Endothelial cell (in vitro differentiated cells): ENCODE measurements at regions not wholly inside any gene's neighbourhood (a gene's known extent, or its start where the extent isn't known, plus 50 kb on each side); places are given as distances from the start of the nearest gene placed in this dataset.

ENCODE experiments used
- DNase-seq: peaks from one replicate; pipeline ENCODE4 v3.0.0; 2021; ENCODE audit warnings: low spot score
- H3K27ac Mint-ChIP-seq: one replicate; pipeline ENCODE4 v1.8.0; 2021; ENCODE audit warnings: mixed read lengths, inconsistent platforms; ENCODE audit not compliant: unreplicated experiment
- H3K27me3 Mint-ChIP-seq: one replicate; pipeline ENCODE4 v1.8.0; 2021; ENCODE audit warnings: mild to moderate bottlenecking, moderate library complexity, mixed read lengths, inconsistent platforms; ENCODE audit not compliant: unreplicated experiment
- H3K36me3 Mint-ChIP-seq: one replicate; pipeline ENCODE4 v1.8.0; 2021; ENCODE audit warnings: mild to moderate bottlenecking, low read depth, mixed read lengths, inconsistent platforms; ENCODE audit not compliant: unreplicated experiment
- H3K4me1 Mint-ChIP-seq: one replicate; pipeline ENCODE4 v1.8.0; 2021; ENCODE audit warnings: mild to moderate bottlenecking, mixed read lengths, inconsistent platforms; ENCODE audit not compliant: unreplicated experiment
- H3K4me3 Mint-ChIP-seq: one replicate; pipeline ENCODE4 v1.8.0; 2021; ENCODE audit warnings: mild to moderate bottlenecking, mixed read lengths, inconsistent platforms; ENCODE audit not compliant: unreplicated experiment
- H3K9me3 Mint-ChIP-seq: one replicate; pipeline ENCODE4 v1.8.0; 2021; ENCODE audit warnings: mixed read lengths, inconsistent platforms; ENCODE audit not compliant: unreplicated experiment
- CTCF ChIP-seq: fragments of 200-600 bp; sonication (generic); IDR thresholded peaks from one replicate; pipeline ENCODE4 v1.5.0; 2021; ENCODE audit warnings: antibody characterized with exemption; ENCODE audit not compliant: unreplicated experiment

- no peak for DNase-seq
- no peaks in the 10 kb centered on the region for H3K9me3 Mint-ChIP-seq
Observed at GRCh38 chr7:18357691-18358090, 137.9 kb upstream of the HDAC9 start.

GRCh38 chr7:18361756-18362155, 133.8 kb upstream of the HDAC9 start:
- no peak for DNase-seq
- no peaks in the 10 kb centered on the region for H3K4me1 Mint-ChIP-seq
- H3K4me3 Mint-ChIP-seq: no peak overlapping the region
- no peak for TF ChIP-seq CTCF
- no peaks in the 10 kb centered on the region for H3K36me3 Mint-ChIP-seq
- H3K9me3 Mint-ChIP-seq: no peaks in the 10 kb centered on the region
- no peaks in the 10 kb centered on the region for H3K27me3 Mint-ChIP-seq
- H3K27ac Mint-ChIP-seq: no peak overlapping the region

More at GRCh38 chr7:18357691-18358090, 137.9 kb upstream of the HDAC9 start:
- Mint-ChIP-seq H3K36me3 (no peaks in the 10 kb centered on the region), H3K4me3 (no peak overlapping the region), H3K27me3 (peaks cover 2% of the 10 kb centered on the region), H3K27ac (no peak overlapping the region), H3K4me1 (peaks cover 11% of the 10 kb centered on the region)
- TF ChIP-seq CTCF: peak; percentile 52

DNA sequence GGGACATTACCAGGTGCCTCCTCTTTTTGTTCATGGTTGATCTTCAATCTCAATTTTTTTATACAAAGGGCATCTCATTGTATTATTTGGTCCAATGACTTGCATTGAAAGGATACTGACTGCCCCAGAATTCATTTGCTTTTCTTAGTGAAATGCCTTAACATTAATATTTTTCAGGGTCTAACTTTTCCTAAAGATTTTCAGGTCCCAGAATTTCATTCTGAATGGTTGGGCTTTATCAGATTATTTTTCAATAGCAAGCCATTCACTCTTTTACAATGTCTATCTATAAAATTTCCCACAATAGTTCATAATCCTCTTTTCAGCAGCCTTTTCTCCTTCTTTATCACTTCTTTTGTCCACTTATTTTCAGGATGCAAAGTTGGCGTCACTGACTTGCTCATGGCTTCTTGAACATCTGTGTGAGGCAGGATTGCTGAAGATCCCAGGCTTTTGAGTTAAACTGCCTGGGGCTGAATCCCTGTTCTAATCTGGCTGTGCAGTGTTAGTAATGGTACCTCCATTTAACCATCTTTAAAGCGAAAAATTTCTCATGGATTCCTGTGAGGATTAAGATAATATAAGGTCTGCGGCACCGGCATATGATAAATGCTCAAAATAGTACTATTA, 131.7 kb upstream of the HDAC9 start:
- no peak for DNase-seq
- Mint-ChIP-seq H3K27me3 (no peaks in the 10 kb centered on the region), H3K27ac (no peak overlapping the region), H3K4me3 (no peak overlapping the region), H3K36me3 (no peaks in the 10 kb centered on the region), H3K4me1 (no peaks in the 10 kb centered on the region), H3K9me3 (no peaks in the 10 kb centered on the region)
- TF ChIP-seq CTCF: no peak

GRCh38 chr7:18364396-18364795, 131.2 kb upstream of the HDAC9 start:
- H3K9me3 Mint-ChIP-seq: no peaks in the 10 kb centered on the region
- no peaks in the 10 kb centered on the region for H3K27me3 Mint-ChIP-seq
- no peaks in the 10 kb centered on the region for H3K4me1 Mint-ChIP-seq
- DNase-seq: no peak
- H3K27ac Mint-ChIP-seq: no peak overlapping the region
- TF ChIP-seq CTCF: no peak
- no peak overlapping the region for H3K4me3 Mint-ChIP-seq
- H3K36me3 Mint-ChIP-seq: no peaks in the 10 kb centered on the region

DNA sequence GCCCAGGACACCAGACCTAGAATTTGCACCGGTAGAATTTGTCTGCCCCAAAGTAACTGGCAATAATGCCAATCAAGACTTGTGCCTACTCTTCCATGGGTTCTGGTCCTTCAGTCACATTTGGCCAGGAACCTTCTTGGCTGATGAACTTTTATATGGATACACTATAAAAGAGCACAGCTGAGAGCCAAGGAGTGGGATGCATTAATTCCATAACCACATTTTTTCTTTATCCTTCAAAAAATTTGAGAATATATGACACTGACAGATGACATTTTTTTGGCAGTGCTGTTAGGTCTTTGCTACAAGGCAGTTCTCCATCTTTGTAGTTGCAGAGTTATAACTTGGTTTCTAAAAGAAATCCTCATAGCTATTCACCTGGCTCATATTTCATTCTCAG, 129.2 kb upstream of the HDAC9 start:
- TF ChIP-seq CTCF: no peak
- Mint-ChIP-seq H3K27me3 (no peaks in the 10 kb centered on the region), H3K4me1 (no peaks in the 10 kb centered on the region), H3K27ac (no peak overlapping the region), H3K4me3 (no peak overlapping the region), H3K36me3 (no peaks in the 10 kb centered on the region), H3K9me3 (no peaks in the 10 kb centered on the region)
- no peak for DNase-seq
